ENCODE measurements at regions not wholly inside any gene's neighbourhood (a gene's known extent, or its start where the extent isn't known, plus 50 kb on each side); places are given as distances from the start of the nearest gene placed in this dataset.

DNA sequence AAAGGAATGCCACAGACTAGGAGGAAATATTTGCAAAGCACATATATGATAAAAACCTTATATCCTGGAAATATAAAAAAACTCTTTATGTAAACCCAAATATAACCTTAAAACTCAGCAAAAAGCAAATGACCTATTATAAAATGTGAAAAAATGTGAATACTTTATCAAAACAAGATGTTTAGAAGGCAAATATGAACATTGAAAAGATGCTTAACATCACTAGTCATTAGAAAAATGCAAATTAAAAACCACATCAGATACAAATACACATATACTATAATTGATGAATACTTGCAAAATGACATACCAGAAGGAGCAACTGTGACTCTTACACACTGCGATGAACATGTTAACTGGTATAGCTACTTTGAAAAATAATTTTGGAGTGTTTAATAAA lies 511.2 kb upstream of the LRRC4C start:
- TF ChIP-seq, protein P1, sequence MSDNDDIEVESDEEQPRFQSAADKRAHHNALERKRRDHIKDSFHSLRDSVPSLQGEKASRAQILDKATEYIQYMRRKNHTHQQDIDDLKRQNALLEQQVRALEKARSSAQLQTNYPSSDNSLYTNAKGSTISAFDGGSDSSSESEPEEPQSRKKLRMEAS (IDR thresholded peaks at IDR 0.05): no peak
- TF ChIP-seq YY1 (IDR thresholded peaks at IDR 0.05; ENCODE audit: low read depth): no peak
- TF ChIP-seq, protein P2, sequence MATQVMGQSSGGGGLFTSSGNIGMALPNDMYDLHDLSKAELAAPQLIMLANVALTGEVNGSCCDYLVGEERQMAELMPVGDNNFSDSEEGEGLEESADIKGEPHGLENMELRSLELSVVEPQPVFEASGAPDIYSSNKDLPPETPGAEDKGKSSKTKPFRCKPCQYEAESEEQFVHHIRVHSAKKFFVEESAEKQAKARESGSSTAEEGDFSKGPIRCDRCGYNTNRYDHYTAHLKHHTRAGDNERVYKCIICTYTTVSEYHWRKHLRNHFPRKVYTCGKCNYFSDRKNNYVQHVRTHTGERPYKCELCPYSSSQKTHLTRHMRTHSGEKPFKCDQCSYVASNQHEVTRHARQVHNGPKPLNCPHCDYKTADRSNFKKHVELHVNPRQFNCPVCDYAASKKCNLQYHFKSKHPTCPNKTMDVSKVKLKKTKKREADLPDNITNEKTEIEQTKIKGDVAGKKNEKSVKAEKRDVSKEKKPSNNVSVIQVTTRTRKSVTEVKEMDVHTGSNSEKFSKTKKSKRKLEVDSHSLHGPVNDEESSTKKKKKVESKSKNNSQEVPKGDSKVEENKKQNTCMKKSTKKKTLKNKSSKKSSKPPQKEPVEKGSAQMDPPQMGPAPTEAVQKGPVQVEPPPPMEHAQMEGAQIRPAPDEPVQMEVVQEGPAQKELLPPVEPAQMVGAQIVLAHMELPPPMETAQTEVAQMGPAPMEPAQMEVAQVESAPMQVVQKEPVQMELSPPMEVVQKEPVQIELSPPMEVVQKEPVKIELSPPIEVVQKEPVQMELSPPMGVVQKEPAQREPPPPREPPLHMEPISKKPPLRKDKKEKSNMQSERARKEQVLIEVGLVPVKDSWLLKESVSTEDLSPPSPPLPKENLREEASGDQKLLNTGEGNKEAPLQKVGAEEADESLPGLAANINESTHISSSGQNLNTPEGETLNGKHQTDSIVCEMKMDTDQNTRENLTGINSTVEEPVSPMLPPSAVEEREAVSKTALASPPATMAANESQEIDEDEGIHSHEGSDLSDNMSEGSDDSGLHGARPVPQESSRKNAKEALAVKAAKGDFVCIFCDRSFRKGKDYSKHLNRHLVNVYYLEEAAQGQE (IDR thresholded peaks at IDR 0.05; ENCODE audit: low read depth): no peak
- no peak for TF ChIP-seq CREB1 (IDR thresholded peaks at IDR 0.05; ENCODE audit: low read depth)
